CD4-positive, alpha-beta T cell treated with Interleukin-15 for 4 hours (primary cell): ENCODE measurements at regions not wholly inside any gene's neighbourhood (a gene's known extent, or its start where the extent isn't known, plus 50 kb on each side); places are given as distances from the start of the nearest gene placed in this dataset.

Experiments
- DNase-seq: peaks from one replicate; pipeline ENCODE4 v3.0.0-alpha.2; 2020; ENCODE audit warnings: low spot score

DNA sequence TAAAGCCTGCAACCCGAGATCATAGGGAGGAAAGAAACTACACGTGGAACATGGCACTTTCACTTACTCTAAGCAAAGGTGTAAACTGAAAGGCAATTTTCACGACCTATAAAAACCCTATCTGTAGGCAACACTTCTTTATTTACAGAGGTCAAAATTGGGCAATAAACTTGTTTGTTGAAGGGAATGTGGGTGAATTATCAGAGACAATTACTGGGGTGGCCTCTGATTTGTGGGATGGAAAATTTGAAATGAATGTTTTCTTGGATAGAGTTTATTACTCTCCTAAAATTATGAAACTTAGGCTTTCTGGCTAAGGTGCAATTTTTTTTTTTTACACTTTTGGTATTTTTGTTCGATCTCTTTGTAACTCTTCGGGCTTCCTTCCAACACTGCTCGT lies 734.1 kb upstream of the TENM3 start:
- no peak for DNase-seq

DNA sequence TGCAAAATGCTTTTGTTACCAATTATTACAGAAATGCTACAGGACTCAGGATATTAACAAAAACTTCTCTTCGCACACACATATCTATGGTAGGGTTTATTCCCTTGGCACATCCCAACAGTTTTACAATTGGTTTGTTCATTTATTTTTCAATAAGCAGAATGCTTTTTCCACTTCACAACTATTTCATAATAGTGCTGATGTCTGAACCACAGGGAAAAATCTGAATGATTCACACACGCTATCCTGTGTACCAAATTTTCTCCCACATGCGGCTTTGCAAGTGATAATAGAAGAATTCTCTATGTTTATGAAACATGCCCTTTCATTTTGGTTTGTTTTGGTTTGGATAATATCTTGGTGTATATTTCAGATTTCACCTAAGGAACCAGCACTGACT lies 725.7 kb upstream of the TENM3 start:
- DNase-seq = no peak

DNA sequence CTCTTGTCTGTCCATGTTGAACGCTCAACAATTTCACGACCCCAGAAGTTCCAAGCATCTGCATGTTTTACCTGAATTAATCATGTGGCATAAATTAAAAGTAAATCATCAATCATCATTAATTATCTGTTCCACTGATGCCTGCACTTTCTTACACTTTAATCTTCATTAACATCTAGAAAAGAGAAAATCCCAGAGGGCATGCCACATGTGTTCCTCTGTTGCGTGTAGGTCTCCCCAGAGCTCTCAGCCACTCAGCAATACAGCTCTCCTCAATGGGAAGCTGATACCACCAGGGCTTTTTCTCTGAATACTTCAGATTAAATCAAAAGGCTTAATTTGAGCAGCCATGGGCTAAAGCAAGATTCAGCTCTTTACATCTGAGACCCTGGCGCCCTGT lies 722.4 kb upstream of the TENM3 start:
- DNase-seq = no peak

GRCh38 chr4:181523973-181524372 lies 719.2 kb upstream of the TENM3 start:
- DNase-seq = no peak

GRCh38 chr4:181524499-181524898 lies 718.7 kb upstream of the TENM3 start:
- no peak for DNase-seq

DNA sequence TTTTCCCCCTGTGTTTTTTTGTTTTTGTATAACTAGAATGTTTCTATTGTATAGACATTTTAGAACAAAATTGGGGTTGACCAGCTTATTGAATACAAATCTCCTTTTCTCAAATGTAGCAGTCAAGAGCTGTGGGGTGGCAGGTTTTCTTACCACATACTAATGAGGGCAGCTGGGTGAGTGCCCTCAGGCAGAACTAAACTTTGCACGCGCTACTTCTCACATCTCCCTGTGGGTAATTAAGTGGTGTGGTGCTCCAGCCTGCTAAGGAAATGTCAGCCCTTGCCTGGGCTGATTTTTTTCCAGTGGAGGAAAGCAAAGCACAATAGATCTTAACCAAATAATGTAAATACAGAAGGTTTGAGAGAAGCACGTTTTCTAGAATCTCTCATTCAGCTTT lies 717.6 kb upstream of the TENM3 start:
- DNase-seq = no peak

GRCh38 chr4:181528570-181529184 lies 714.5 kb upstream of the TENM3 start:
- DNase-seq = no peak

DNA sequence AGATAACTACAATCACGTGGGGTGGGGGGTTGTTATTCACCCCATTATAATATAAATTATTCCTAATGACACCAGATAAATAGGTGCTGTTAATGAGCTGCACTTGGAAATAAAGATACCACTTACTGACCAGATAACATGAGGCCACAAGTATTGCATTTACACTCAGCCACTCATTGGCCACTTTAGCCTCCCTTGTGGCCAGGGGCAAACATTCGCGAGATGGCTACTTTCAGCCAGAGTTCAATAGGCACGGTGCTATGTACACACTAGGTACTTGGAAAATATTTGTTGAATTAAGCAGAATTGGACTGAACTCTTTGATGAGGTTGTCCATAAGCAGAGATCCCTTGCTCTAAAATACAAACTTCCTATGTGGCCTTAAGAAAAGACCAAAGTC lies 713.7 kb upstream of the TENM3 start:
- DNase-seq = no peak

DNA sequence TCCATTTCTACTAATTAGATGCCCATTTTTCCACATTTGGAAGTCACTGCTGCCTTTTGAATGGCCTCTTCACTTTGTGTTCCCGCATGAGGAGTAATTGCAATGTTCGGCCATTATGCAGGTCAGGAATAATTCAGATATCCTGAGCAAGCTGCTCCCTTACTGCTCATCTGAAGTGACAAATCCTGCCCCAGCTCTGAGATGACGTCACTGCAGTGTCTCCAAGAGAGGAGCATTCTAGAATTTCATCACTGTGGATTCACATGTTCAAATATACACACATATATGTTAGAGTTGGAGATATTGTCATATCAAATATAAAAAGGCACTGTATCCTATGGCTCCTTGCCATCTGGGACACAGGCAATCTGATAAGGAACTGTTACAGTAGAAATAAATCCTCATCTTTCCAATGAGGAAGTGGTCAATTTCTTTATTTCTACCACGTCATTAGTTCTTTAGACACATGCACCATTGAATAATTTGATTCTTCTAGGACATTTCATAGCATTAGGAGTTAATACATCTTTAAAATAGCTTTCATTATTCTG lies 706.9 kb upstream of the TENM3 start:
- DNase-seq = no peak

GRCh38 chr4:181536811-181537434 lies 706.3 kb upstream of the TENM3 start:
- DNase-seq = no peak

DNA sequence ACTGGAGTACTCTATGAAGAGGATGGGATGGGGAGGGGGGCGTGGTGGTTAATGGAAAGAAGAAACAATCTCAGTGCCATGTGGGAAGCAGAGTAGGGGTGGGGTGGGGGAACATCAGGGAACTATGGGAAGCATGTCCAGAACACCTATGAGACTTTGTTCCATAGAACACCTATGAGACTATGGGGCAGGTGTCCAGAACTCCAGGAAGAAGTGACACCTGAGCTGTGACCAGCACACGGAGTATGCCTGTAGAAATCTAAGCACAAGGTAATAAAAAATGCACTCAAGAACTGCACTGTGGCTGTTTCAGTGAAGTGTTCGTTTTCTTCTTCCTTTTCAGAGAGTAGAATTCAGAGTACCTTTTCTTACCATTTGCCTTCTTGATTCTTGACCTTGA lies 704.8 kb upstream of the TENM3 start:
- DNase-seq = no peak

DNA sequence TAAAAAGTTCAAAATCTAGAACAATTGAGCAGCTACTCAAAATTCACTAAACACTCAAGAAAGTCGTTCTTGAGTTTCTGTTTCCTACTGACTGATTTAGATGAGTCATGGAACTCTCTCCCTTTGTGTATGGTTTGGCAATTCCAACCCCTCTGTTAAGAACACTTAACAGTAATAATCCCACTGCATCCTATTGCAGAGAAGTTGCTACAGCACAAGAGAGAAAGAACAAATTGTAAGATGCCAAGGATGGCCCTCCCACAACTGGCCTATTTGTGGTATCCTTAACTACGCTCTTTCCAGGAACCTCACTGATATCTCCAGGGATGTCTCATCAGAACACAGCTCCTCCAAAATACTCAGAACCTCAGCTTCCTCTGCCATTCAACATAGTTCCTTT lies 701.8 kb upstream of the TENM3 start:
- DNase-seq = no peak

- no peak for DNase-seq
These were observed 694.2 kb upstream of the TENM3 start for GRCh38 chr4:181548873-181549575.

- no peak for DNase-seq
These were observed 693.5 kb upstream of the TENM3 start for GRCh38 chr4:181549576-181550188.

DNA sequence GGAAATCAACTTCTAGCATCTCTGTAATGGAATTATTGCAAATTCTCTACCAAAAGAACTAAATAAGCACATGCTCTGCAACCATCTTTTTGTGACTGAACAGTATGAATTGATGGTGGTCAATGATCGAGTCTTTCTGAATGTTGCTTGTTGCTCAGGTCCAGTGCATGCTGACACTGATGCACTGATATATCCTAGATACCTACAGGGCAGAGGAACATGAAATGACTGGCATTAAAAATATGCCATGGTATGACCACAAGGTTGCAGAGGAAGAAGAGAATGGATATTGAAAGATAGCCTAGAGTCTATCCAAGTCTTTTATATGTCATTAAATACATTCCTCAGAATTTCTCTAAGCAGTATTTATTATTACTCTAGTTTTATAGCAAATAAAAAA lies 692.8 kb upstream of the TENM3 start:
- no peak for DNase-seq

- no peak for DNase-seq
These were observed 683.6 kb upstream of the TENM3 start for GRCh38 chr4:181559637-181560036.

DNA sequence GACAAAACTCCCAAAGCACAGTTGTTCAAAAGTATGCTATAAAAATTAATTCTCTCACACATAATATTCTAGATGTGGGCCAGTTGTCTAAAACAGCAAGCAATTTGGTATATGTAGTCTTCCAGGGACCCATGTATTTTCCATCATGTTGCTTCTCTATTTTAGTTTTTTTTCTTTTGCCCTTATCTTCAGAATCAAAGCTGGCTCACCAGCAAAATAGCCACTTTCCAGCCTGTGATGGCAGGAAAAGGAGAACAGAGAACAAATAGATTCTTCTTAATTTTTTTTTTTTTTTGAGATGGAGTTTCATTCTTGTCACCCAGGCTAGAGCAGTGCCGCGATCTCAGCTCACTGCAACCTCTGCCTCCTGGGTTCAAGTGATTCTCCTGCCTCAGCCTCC lies 680.8 kb upstream of the TENM3 start:
- DNase-seq = no peak

GRCh38 chr4:181564625-181565024 lies 678.6 kb upstream of the TENM3 start:
- DNase-seq = no peak

GRCh38 chr4:181566490-181566889 lies 676.7 kb upstream of the TENM3 start:
- no peak for DNase-seq

DNA sequence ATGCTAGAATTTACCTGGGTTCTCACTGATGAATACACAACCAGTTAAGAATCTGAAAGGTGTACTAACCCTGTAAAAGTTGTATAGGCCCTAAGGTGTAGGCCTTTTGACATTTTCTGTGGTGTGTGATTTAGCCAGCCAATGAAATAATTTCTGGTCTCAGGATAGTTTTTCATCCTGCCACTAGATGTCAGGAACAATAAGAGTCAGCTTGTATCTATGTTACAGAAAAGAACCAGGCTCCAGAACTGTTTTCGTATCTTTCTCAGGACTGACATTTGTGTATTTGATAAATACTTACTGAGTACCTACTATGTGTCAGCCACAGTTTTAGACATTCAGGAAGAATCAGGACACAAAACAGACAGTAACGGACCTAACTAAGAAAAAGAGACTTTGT lies 673.6 kb upstream of the TENM3 start:
- no peak for DNase-seq

GRCh38 chr4:181578911-181579310 lies 664.3 kb upstream of the TENM3 start:
- DNase-seq = no peak

DNA sequence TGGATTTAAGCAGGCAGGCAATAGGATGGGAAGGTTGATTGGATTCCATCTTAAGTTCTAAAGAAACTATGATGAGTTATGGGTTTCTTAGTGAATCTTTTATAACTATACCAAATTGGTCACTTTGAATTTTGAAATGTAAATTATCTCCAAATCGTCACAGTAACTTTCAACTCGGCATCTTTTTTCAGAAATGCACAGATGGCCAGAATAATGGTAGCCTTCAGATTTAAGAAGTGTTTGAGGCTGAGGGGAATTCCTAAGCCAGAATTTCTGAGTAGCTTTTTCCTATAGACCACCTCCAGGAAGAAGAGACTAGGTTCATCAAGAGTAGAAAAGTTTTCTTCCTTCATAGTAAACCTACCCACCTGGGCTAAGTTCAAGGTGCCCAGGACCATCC lies 663.7 kb upstream of the TENM3 start:
- no peak for DNase-seq

- DNase-seq = no peak
These were observed 661.2 kb upstream of the TENM3 start for GRCh38 chr4:181581983-181582382.
